ENCODE measurements at regions not wholly inside any gene's neighbourhood (a gene's known extent, or its start where the extent isn't known, plus 50 kb on each side); places are given as distances from the start of the nearest gene placed in this dataset.

DNA sequence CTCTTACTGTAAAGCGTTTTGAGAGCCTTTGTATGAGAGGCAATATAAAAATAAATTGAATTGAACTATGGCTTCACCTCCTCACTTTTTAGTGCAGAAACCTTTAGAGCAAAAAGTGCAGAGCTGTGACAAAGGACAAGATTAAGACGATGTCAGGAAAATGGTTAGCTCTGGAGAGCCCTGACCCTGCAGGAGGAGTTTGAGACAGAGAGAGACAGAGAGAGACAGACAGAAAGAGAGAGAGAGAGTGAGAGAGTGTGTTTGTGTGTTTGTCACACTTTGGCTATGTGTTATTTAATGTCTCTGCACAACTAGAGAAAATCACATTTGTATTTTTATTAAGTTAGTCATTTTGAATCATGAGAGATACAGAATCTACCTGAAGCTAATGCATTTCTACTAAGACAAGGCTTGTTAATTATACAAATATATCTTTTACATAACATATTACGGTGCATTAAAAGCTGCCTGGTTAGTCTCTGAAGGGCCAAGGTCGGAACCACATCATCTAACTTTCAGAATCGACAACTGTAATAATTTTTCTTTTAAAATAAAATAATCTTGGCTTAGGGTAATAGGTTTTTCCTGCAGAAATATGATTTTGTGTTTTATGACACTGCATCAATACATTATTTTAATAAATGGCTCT is 423.5 kb upstream of the ZEB2 start:
- no TSS peak for BruUV-seq (replicated peaks)
- no peak overlapping the region for H3K4me3 ChIP-seq (ENCODE audit: low read depth, low read length, poor library complexity, severe bottlenecking)
- DNase-seq (ENCODE audit: low spot score): no peak
- H3K27ac ChIP-seq (ENCODE audit: low read depth, low read length, poor library complexity, severe bottlenecking): peak overlapping the region; percentile 72
- ChIA-PET CTCF (no interaction called here), POLR2A (ENCODE audit: low non-redundant PET) (interaction anchor here (0.8 kb wide), 1 partner anchor 405 kb away, joined by 7 read pairs; no protein-coding TSS in a partner anchor)
- no peaks in the 10 kb centered on the region for H3K36me3 ChIP-seq (ENCODE audit: insufficient read depth, low read length, poor library complexity, severe bottlenecking)
- H3K27me3 ChIP-seq (replicated peaks; ENCODE audit: insufficient read depth, low read depth, low read length, poor library complexity): no peaks in the 10 kb centered on the region
- intact Hi-C loops (cut with micrococcal nuclease; ENCODE audit: unreplicated experiment): loop anchor here (5.0 to 10.0 kb wide), 3 partner anchors 104 to 619 kb away; no protein-coding TSS in a partner anchor
- H3K9me3 ChIP-seq (ENCODE audit: low read depth, low read length, poor library complexity, severe bottlenecking): no peaks in the 10 kb centered on the region
- peaks cover 70% of the 10 kb centered on the region for H3K4me1 ChIP-seq (ENCODE audit: insufficient read depth, low read length, poor library complexity, severe bottlenecking)
- TF ChIP-seq, protein P1, sequence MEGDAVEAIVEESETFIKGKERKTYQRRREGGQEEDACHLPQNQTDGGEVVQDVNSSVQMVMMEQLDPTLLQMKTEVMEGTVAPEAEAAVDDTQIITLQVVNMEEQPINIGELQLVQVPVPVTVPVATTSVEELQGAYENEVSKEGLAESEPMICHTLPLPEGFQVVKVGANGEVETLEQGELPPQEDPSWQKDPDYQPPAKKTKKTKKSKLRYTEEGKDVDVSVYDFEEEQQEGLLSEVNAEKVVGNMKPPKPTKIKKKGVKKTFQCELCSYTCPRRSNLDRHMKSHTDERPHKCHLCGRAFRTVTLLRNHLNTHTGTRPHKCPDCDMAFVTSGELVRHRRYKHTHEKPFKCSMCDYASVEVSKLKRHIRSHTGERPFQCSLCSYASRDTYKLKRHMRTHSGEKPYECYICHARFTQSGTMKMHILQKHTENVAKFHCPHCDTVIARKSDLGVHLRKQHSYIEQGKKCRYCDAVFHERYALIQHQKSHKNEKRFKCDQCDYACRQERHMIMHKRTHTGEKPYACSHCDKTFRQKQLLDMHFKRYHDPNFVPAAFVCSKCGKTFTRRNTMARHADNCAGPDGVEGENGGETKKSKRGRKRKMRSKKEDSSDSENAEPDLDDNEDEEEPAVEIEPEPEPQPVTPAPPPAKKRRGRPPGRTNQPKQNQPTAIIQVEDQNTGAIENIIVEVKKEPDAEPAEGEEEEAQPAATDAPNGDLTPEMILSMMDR (conservative IDR thresholded peaks at IDR 0.05; ENCODE audit: low read depth, low read length): no peak
- no peak for TF ChIP-seq EZH2 (IDR thresholded peaks at IDR 0.05; ENCODE audit: borderline replicate concordance, low read depth, low read length, poor library complexity, severe bottlenecking)

DNA sequence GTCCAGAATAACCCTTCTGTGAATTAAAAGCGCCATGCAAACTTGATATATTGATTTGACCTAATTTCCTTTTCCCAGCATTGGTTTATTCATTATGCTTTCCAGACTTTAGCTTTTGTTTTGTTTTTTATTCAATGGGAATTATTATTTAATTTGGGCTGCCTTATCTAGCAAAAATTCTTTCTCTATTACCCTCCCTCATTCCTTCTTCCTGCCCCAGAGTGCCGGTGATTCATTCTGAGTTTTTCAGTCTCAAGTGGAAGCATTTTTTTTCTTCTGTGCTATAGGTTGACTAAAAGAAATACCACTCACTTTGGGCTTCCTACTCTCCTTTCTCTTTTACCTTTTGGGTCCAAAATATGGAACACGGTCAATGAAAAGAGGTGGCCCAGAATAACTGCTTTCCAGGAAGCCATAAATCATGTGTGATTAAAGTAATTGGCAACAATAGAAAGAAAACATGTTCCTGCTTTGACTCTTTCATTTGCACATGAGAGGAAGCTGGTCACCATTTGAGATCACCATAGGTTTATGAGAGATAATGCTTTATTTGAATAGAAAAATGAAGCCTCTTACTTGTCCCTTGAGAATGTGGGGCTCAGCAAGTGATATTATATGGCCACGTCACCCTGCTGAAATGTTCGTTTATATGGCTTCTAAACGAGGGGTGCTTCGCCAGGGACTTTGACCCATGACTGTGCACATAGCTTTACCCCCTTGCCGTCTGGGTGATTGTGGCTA is 422.8 kb upstream of the ZEB2 start:
- H3K27me3 ChIP-seq (replicated peaks; ENCODE audit: insufficient read depth, low read depth, low read length, poor library complexity): no peaks in the 10 kb centered on the region
- no peak overlapping the region for H3K4me3 ChIP-seq (ENCODE audit: low read depth, low read length, poor library complexity, severe bottlenecking)
- intact Hi-C loops (cut with micrococcal nuclease; ENCODE audit: unreplicated experiment): loop anchor here (5.0 to 10.0 kb wide), 3 partner anchors 105 to 618 kb away; no protein-coding TSS in a partner anchor
- BruUV-seq (replicated peaks): no TSS peak
- POLR2A ChIA-PET (ENCODE audit: low non-redundant PET): no interaction called here
- CTCF ChIA-PET: interaction anchor here (0.6 kb wide), 1 partner anchor 1791 kb away, joined by 3 read pairs; no protein-coding TSS in a partner anchor
- peak overlapping the region; percentile 72 for H3K27ac ChIP-seq (ENCODE audit: low read depth, low read length, poor library complexity, severe bottlenecking)
- DNase-seq (ENCODE audit: low spot score): peak; percentile 55
- H3K4me1 ChIP-seq (ENCODE audit: insufficient read depth, low read length, poor library complexity, severe bottlenecking): peaks cover 70% of the 10 kb centered on the region
- no peaks in the 10 kb centered on the region for H3K36me3 ChIP-seq (ENCODE audit: insufficient read depth, low read length, poor library complexity, severe bottlenecking)
- no peaks in the 10 kb centered on the region for H3K9me3 ChIP-seq (ENCODE audit: low read depth, low read length, poor library complexity, severe bottlenecking)
- TF ChIP-seq, protein P1 (conservative IDR thresholded peaks at IDR 0.05; ENCODE audit: low read depth, low read length): no peak
- TF ChIP-seq EZH2 (IDR thresholded peaks at IDR 0.05; ENCODE audit: borderline replicate concordance, low read depth, low read length, poor library complexity, severe bottlenecking): no peak

DNA sequence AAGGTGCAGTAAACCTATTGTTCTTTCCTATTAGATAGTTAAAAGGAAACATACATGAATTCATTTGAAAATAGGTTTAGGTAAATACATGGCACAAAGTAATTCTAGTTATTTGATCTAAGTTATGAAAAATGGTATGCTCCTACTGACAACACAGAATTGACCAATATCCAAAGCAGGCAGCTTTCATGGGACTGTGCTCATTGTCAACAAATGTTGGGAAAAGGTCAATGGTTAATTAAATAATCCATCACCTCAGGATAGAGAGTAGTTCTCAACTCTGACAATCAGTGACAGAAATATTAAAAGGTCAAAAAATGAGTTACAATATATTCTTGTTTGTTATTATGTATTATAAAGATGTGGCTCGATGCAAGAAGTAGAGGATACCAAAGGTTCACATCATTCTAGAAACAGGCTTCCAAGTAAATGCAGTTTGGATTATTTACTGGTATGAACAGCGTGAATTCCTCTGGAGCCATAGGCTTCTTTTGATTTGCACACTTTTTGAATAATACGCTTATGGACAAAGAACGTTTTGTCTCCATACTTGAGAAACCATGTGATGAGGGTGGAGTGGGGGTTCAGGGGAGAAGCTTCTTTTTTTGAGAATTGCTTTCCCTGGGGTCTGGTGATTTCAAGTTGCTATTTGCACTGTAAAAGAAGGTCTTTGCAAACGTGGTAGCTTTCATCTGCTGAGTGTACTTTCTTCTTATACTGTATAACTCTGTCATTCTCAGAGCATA is 422.0 kb upstream of the ZEB2 start:
- TF ChIP-seq, protein P1 (conservative IDR thresholded peaks at IDR 0.05; ENCODE audit: low read depth, low read length): no peak
- TF ChIP-seq EZH2 (IDR thresholded peaks at IDR 0.05; ENCODE audit: borderline replicate concordance, low read depth, low read length, poor library complexity, severe bottlenecking): no peak
- Histone ChIP-seq H3K9me3 (ENCODE audit: low read depth, low read length, poor library complexity, severe bottlenecking) (no peaks in the 10 kb centered on the region), H3K4me1 (ENCODE audit: insufficient read depth, low read length, poor library complexity, severe bottlenecking) (peaks cover 70% of the 10 kb centered on the region), H3K4me3 (ENCODE audit: low read depth, low read length, poor library complexity, severe bottlenecking) (no peak overlapping the region), H3K27me3 (replicated peaks; ENCODE audit: insufficient read depth, low read depth, low read length, poor library complexity) (no peaks in the 10 kb centered on the region), H3K36me3 (ENCODE audit: insufficient read depth, low read length, poor library complexity, severe bottlenecking) (no peaks in the 10 kb centered on the region), H3K27ac (ENCODE audit: low read depth, low read length, poor library complexity, severe bottlenecking) (peak overlapping the region; percentile 72)
- no peak for DNase-seq (ENCODE audit: low spot score)
- intact Hi-C loops (cut with micrococcal nuclease; ENCODE audit: unreplicated experiment): loop anchor here (5.0 to 10.0 kb wide), 3 partner anchors 105 to 617 kb away; no protein-coding TSS in a partner anchor
- no TSS peak for BruUV-seq (replicated peaks)
- ChIA-PET CTCF (no interaction called here), POLR2A (ENCODE audit: low non-redundant PET) (interaction anchor here (0.5 to 0.6 kb wide), 2 partner anchors 116 to 1431 kb away, joined by 3 read pairs; no protein-coding TSS in a partner anchor)
